Lower leg skin (tissue), 3 donors: ENCODE measurements at regions not wholly inside any gene's neighbourhood (a gene's known extent, or its start where the extent isn't known, plus 50 kb on each side); places are given as distances from the start of the nearest gene placed in this dataset.

Experiments used
- CTCF ChIP-seq, 3 donors: fragments of 450-650 bp; IDR thresholded peaks; one replicate each; pipeline ENCODE4 v1.5.1; 2016; ENCODE audit warnings: antibody characterized with exemption in 3 of 3, mild to moderate bottlenecking in 3 of 3, moderate library complexity in 2 of 3
- POLR2A ChIP-seq, 2 donors: fragments of 450-650 bp; IDR thresholded peaks; one replicate each; pipeline ENCODE4 v1.6.1; 2016 to 2017; ENCODE audit warnings: antibody characterized with exemption in 2 of 2, mild to moderate bottlenecking in 1 of 2, moderate library complexity in 1 of 2

- no peak for TF ChIP-seq POLR2A (IDR thresholded peaks at IDR 0.05)
- TF ChIP-seq CTCF (IDR thresholded peaks at IDR 0.05): no peak
These were observed 516.1 kb upstream of the ZFP42 start for GRCh38 chr4:187479511-187479910.
